H1 (cell line): ENCODE measurements at regions not wholly inside any gene's neighbourhood (a gene's known extent, or its start where the extent isn't known, plus 50 kb on each side); places are given as distances from the start of the nearest gene placed in this dataset.

Experiments
- CEBPB ChIP-seq: IDR thresholded peaks from 2 replicates; pipeline ENCODE4 v1.6.1; 2012; ENCODE audit warnings: low read depth, low read length
- TF ChIP-seq, protein P1 (sequence below), 3 experiments: IDR thresholded peaks; 1 replicate in 2 of 3; 2 replicates in 1 of 3; pipeline versions ENCODE4 v1.5.1 to v1.6.1; 2011; ENCODE audit warnings: low read length in 3 of 3, mild to moderate bottlenecking in 3 of 3, inconsistent platforms in 2 of 3, low read depth in 1 of 3, moderate library complexity in 1 of 3; ENCODE audit not compliant: insufficient read depth in 1 of 3; ENCODE audit errors: control extremely low read depth in 1 of 3

DNA sequence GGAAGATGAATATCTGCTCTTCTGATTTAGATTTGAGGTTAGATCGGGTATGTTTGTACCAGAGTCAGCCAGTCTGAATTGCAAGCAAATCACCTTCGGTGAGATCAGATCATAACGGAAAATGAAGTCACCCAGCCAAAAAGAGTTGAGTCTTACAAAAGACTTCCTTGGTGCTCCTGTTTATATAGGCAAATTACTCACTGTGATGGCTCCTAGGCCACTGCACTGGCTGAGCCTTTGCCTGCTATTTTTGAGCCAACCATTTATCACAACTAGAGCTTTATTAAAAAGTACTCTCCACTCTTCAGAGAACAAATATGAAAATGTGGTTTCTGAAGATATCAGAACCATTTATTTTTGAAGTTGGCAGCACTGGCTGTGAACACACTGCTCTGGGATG lies 277.7 kb upstream of the PCSK5 start:
- TF ChIP-seq, protein P1, sequence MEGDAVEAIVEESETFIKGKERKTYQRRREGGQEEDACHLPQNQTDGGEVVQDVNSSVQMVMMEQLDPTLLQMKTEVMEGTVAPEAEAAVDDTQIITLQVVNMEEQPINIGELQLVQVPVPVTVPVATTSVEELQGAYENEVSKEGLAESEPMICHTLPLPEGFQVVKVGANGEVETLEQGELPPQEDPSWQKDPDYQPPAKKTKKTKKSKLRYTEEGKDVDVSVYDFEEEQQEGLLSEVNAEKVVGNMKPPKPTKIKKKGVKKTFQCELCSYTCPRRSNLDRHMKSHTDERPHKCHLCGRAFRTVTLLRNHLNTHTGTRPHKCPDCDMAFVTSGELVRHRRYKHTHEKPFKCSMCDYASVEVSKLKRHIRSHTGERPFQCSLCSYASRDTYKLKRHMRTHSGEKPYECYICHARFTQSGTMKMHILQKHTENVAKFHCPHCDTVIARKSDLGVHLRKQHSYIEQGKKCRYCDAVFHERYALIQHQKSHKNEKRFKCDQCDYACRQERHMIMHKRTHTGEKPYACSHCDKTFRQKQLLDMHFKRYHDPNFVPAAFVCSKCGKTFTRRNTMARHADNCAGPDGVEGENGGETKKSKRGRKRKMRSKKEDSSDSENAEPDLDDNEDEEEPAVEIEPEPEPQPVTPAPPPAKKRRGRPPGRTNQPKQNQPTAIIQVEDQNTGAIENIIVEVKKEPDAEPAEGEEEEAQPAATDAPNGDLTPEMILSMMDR (IDR thresholded peaks at IDR 0.05; ENCODE audit: control extremely low read depth in 1 of 3, insufficient read depth in 1 of 3, low read depth in 1 of 3, low read length in 3 of 3), result no peak
- no peak for TF ChIP-seq CEBPB
